KMS-11 (cell line): ENCODE measurements at regions not wholly inside any gene's neighbourhood (a gene's known extent, or its start where the extent isn't known, plus 50 kb on each side); places are given as distances from the start of the nearest gene placed in this dataset.

Experiments
- H2AFZ ChIP-seq: fragments of 200-600 bp; sonication (generic); 2 replicates; pipeline ENCODE4 v1.6.1; 2016; ENCODE audit warnings: antibody characterized with exemption, mixed run types, low read depth
- H3K27ac ChIP-seq: fragments of 200-600 bp; sonication (generic); 2 replicates; pipeline ENCODE4 v1.6.1; 2016; ENCODE audit warnings: mild to moderate bottlenecking, mixed run types
- H3K27me3 ChIP-seq: fragments of 200-600 bp; sonication (generic); 2 replicates; pipeline ENCODE4 v1.6.1; 2017; ENCODE audit warnings: mild to moderate bottlenecking, low read depth, mixed run types, moderate library complexity; ENCODE audit not compliant: insufficient read depth
- H3K36me3 ChIP-seq: fragments of 200-600 bp; sonication (generic); 2 replicates; pipeline ENCODE4 v1.6.1; 2017; ENCODE audit warnings: mild to moderate bottlenecking, mixed run types; ENCODE audit not compliant: insufficient read depth
- H3K4me1 ChIP-seq: fragments of 200-600 bp; sonication (generic); 2 replicates; pipeline ENCODE4 v1.6.1; 2016; ENCODE audit warnings: mild to moderate bottlenecking, low read depth, mixed run types; ENCODE audit not compliant: poor library complexity, severe bottlenecking
- H3K4me2 ChIP-seq: fragments of 200-600 bp; sonication (generic); 2 replicates; pipeline ENCODE4 v1.7.0; 2016; ENCODE audit warnings: mild to moderate bottlenecking, mixed run types
- H3K4me3 ChIP-seq: fragments of 200-600 bp; sonication (generic); IDR thresholded peaks from 2 replicates; pipeline ENCODE4 v1.6.1; 2017; ENCODE audit warnings: low read depth, low read length, mixed read lengths; ENCODE audit not compliant: insufficient read depth
- H3K79me2 ChIP-seq: fragments of 200-600 bp; sonication (generic); 2 replicates; pipeline ENCODE4 v1.6.1; 2016; ENCODE audit warnings: low read depth, mixed run types; ENCODE audit not compliant: insufficient read depth
- H3K9ac ChIP-seq: fragments of 200-600 bp; sonication (generic); 2 replicates; pipeline ENCODE4 v1.6.1; 2016; ENCODE audit warnings: mild to moderate bottlenecking, mixed run types
- H4K20me1 ChIP-seq: fragments of 200-600 bp; sonication (generic); 2 replicates; pipeline ENCODE4 v1.6.1; 2016; ENCODE audit warnings: mild to moderate bottlenecking, mixed run types; ENCODE audit not compliant: insufficient read depth
- TF ChIP-seq, protein P1 (sequence below): fragments of 200-600 bp; sonication (generic); conservative IDR thresholded peaks from 2 replicates; pipeline ENCODE4 v1.6.1; 2017; ENCODE audit warnings: low read depth, mild to moderate bottlenecking, antibody characterized with exemption, low read length, moderate library complexity, mixed read lengths

DNA sequence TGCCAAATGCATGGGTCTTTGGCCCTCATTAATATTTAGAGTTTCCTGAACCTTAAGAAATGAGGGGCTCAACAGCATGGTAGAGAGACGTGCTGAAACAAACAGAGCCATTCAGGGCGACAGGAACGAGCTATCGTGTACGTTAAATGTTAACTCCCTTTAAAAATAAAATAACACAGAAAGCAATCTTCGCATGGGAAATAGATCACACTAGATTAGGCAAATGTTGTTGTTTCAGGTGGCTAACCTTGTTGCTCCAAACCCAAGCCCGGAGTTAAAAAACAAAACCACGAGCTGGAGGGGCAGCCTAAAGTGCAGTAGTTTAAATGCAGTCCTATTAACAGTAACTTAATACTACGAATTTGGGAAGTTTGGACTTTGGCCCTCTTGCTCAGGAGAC lies 177.4 kb upstream of the TRIB2 start:
- Histone ChIP-seq H3K9ac (no peak overlapping the region), H3K36me3 (no peaks in the 10 kb centered on the region), H3K79me2 (no peaks in the 10 kb centered on the region), H3K4me1 (no peaks in the 10 kb centered on the region), H3K27ac (no peak overlapping the region), H3K27me3 (no peaks in the 10 kb centered on the region), H3K4me3 (no peak overlapping the region), H2AFZ (no peak overlapping the region), H3K4me2 (no peak overlapping the region), H4K20me1 (no peaks in the 10 kb centered on the region)
- TF ChIP-seq, protein P1, sequence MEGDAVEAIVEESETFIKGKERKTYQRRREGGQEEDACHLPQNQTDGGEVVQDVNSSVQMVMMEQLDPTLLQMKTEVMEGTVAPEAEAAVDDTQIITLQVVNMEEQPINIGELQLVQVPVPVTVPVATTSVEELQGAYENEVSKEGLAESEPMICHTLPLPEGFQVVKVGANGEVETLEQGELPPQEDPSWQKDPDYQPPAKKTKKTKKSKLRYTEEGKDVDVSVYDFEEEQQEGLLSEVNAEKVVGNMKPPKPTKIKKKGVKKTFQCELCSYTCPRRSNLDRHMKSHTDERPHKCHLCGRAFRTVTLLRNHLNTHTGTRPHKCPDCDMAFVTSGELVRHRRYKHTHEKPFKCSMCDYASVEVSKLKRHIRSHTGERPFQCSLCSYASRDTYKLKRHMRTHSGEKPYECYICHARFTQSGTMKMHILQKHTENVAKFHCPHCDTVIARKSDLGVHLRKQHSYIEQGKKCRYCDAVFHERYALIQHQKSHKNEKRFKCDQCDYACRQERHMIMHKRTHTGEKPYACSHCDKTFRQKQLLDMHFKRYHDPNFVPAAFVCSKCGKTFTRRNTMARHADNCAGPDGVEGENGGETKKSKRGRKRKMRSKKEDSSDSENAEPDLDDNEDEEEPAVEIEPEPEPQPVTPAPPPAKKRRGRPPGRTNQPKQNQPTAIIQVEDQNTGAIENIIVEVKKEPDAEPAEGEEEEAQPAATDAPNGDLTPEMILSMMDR, result no peak

DNA sequence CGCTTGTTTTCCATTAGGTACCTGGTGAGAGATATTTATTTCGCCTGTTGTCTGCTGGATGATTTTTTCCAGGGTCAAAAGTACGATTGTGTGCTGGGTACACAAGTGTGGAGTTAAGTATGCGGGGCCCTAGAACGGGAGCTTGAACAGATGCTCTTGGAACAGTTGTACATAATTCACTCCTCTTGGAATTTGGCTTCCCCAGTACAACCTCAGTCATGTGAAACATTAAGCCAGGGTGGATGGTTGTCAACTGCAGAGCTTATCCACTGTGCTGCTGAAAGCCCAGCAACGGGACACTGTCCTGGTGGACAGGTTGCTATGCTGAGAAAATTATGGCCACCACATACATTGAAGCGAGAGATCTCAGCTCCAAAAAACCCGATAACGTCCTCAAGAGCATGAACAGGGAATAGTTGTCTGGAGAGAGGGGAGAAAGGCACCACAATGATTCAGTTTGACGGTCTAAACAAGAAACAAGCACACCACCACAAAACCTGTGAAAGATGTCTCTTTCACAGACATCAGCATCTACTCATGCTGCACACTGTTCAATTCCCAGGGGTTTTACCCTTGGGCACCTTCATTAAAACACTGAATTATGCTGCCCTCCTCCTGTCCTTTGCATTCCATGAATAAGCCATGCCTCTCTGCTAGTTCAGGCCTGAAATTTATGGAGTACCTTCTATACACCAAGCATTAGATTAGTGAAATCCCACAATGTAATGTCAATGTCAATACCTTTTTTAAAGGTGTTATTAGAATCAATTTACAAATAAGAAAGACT lies 176.8 kb upstream of the TRIB2 start:
- no peak overlapping the region for H3K27ac ChIP-seq
- H2AFZ ChIP-seq, result no peak overlapping the region
- H3K4me3 ChIP-seq, result no peak overlapping the region
- no peak overlapping the region for H3K9ac ChIP-seq
- H3K36me3 ChIP-seq, result no peaks in the 10 kb centered on the region
- no peaks in the 10 kb centered on the region for H4K20me1 ChIP-seq
- TF ChIP-seq, protein P1, result no peak
- no peaks in the 10 kb centered on the region for H3K27me3 ChIP-seq
- H3K4me1 ChIP-seq, result no peaks in the 10 kb centered on the region
- H3K4me2 ChIP-seq, result no peak overlapping the region
- H3K79me2 ChIP-seq, result no peaks in the 10 kb centered on the region

DNA sequence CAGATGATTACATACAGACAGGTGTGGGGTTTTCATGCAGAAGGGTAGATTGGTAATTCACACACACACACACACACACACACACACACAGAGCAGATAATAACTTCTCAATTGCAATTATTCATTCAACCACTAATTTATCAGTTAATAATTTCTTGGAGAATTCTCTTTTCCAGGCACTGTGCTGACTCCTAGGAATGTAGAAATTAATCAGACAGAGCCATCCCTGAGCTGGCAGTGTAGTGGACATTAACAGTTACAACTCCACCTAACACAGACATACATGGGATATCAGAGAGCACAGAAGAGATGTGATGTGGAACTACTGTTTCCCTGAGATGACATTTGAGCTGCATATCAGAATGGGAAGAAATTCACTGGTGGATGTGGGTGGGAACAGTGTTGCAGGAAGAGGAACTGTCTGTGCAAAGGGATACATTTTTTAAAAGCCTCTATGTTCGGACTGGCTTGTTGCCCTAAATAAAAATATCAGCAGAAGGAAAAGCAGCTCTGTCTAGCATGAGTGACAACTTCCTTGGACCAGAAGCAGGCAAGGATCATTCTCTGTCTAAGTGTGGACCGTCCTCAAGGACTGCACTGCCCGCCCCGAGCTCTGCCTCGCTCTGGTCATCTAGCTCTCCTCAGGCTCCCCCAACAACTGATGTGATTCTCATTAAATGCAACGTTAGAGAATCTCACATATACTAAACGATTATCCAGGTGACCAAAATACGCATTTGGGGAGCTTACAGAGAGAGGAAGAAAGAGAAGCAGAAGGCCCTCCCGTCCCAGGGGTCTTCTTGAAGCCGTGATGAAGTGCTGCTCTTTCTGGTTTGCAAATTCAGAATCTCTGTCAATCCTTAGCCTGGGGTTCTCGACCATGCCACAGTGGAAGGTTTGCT lies 173.4 kb upstream of the TRIB2 start:
- Histone ChIP-seq H2AFZ (no peak overlapping the region), H4K20me1 (no peaks in the 10 kb centered on the region), H3K4me2 (no peak overlapping the region), H3K27me3 (no peaks in the 10 kb centered on the region), H3K27ac (no peak overlapping the region), H3K4me3 (no peak overlapping the region), H3K79me2 (no peaks in the 10 kb centered on the region), H3K4me1 (no peaks in the 10 kb centered on the region), H3K9ac (no peak overlapping the region), H3K36me3 (no peaks in the 10 kb centered on the region)
- TF ChIP-seq, protein P1, result no peak

DNA sequence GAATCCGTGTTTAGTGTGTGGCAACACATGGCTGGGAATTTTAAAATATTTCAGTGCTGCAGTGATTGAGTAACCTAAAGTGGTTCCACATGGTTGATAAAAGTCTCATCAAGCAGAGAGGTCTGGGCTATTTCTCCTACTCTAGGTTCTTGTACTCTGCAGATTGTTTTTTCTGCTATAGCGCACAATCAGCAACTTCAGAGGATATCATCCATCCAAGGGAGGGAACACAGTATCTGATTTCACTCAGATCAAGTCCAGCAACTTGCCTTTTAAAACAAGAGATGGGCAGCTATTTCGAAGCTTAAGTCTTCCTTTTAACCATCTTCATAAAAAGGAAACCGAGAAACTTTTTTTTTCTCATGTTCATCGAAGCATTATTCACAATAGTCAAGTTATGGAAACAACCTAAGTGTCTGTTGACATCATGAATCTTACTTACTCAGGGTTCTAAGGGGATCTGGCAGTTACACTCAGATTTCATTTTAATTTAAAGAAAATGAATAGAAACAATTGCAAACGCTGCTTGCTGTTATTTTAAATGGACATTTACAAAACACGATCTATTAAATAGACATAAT lies 172.7 kb upstream of the TRIB2 start:
- Histone ChIP-seq H3K27me3 (no peaks in the 10 kb centered on the region), H3K9ac (no peak overlapping the region), H4K20me1 (no peaks in the 10 kb centered on the region), H3K4me3 (no peak overlapping the region), H3K79me2 (no peaks in the 10 kb centered on the region), H3K4me2 (no peak overlapping the region), H2AFZ (no peak overlapping the region), H3K36me3 (no peaks in the 10 kb centered on the region), H3K4me1 (no peaks in the 10 kb centered on the region), H3K27ac (no peak overlapping the region)
- TF ChIP-seq, protein P1, result no peak
